CD4-positive, alpha-beta T cell treated with Interleukin-1 beta for 1 hour (primary cell): ENCODE measurements at regions not wholly inside any gene's neighbourhood (a gene's known extent, or its start where the extent isn't known, plus 50 kb on each side); places are given as distances from the start of the nearest gene placed in this dataset.
"Not testable (repeated sequence)": the region's sequence is repeated elsewhere in the genome, so short reads cannot be mapped to it uniquely, and the experiment has no call there.

Experiments used
- DNase-seq, 2 donors: peaks; one replicate each; pipeline ENCODE4 v3.0.0-alpha.2; 2020 to 2022

- no peak for DNase-seq
These were observed 144.0 kb upstream of the NPY start for GRCh38 chr7:24140001-24140400.

- no peak for DNase-seq
These were observed 142.0 kb upstream of the NPY start for GRCh38 chr7:24141874-24142509.

DNA sequence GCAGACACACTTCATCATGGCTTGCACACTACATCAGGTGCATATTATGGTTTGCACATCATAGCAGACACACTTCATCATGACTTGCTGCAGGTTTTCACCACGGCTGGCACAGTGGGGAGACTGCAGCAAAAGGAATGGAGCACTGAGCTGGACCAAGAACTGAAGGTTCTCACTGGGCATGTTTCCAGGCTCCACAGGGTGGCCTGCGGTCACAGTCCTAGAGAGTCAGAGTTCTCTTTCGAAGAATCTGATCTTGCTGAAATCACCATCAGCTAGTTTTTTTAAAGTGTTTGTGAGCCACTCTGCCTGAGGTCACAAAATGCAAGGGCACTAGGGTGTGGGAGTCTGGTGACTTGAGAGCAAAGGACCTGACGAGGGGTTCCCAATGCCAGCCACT lies 140.4 kb upstream of the NPY start:
- DNase-seq: no peak

- DNase-seq: no peak
These were observed 132.0 kb upstream of the NPY start for GRCh38 chr7:24151944-24152343.

GRCh38 chr7:24152356-24152755 lies 131.6 kb upstream of the NPY start:
- DNase-seq: no peak

DNA sequence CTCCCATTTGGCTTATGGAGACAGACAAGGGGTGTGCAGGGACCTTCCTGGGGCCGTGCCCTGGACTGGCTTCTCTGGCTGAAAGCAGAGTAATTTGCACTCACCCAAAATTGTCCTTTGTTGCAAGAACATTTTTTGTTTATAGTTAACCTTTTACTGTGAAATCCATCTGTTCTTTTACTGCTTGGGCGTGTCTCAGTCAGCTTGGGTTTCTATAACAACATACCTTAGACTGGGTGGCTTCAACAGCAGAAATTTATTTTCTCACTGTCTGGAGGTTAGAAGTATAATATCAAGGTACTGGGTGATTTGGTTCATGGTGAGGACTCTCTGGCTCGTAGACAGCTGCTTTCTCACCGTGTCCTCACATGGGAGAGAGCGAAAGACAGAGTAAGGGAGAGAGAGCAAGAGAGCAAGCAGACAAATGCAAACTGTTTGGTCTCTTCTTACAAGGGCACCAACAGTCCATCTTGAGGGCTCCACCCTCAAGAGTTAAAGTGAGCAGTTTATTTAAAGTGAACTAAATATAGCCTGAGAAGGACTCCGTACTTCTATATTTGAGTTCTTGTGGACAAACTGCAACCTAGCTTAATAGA lies 131.0 kb upstream of the NPY start:
- DNase-seq: no peak

GRCh38 chr7:24157666-24158065 lies 126.3 kb upstream of the NPY start:
- DNase-seq: no peak

DNA sequence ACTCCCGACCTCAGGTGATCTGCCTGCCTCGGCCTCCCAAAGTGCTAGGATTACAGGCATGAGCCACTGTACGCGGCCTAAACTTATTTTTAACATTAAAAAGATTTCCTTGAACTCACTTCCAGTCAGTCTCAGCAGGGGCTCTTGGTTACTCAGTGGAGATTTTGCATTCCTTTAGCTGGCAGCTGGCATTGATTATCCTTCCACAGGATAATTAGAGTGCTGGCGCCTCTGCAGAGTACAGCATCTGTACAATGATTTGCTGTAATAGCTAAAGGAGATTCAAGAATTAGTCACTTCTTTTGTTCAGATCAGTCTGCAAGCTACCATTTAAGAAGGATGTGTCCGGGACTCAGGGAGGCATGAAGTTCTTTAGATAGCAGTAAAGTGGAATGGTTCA lies 125.0 kb upstream of the NPY start:
- no peak for DNase-seq

DNA sequence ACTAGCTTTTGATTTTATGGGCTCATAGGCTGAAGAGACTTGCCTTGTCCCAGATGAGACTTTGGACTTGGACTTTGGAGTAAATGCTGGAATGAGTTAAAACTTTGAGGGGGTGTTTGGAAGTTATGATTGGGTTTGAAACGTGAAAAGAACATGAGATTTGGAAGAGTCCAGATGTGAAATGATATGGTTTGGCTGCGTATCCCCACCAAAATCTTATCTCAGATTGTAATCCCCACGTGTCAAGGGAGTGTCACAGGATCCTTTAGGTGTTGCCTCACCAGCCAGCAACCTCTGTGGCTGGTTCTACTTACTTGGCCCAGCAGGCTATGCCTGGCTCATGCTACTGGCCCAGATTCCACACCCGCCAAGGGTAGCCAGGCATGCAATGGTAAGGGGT lies 119.6 kb upstream of the NPY start:
- DNase-seq: no peak

DNA sequence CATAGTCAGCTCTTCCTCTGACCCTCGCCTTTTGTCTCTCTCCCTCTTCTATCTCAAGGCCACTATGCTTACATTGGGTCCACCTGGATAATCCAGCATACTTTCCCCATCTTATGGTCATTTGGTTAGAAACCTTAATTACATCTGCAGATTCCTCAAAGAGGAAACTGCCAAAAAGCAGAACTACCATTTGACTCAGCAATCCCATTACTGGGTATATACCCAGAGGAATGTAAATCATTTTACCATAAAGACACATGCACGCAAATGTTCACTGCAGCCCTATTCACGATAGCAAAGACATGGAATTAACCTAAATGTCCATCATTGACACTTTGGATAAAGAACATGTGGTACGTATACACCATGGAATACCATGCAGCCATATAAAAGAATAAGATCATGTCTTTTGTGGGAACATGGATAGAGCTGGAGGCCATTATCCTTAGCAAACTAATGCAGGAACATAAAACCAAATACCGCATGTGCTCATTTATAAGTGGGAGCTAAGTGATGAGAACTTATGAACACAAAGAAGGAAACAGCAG lies 114.8 kb upstream of the NPY start:
- no peak for DNase-seq

- DNase-seq: not testable (repeated sequence)
These were observed 112.0 kb upstream of the NPY start for GRCh38 chr7:24171951-24172350.

DNA sequence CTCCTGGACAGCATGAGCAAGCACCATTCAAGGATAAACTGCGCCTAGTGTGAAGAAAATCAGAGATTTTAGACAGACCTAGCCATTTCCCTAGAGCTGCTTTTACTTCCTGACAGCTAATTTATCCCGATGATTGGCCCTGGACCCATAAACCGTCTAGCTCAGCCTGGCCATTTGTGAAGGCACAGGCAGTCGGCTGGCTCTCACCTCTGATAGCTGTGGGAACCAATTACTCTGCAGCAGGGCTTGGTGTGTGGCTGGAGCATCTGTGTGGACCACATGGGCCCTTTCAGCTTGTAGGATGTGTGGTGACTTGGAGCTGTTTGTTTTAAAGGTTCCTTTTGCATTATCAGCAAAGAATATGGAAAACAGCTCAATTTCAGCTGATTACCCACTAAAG lies 111.1 kb upstream of the NPY start:
- no peak for DNase-seq

- DNase-seq: no peak
These were observed 108.4 kb upstream of the NPY start for GRCh38 chr7:24175603-24176002.

GRCh38 chr7:24178811-24179570 lies 105.0 kb upstream of the NPY start:
- DNase-seq: no peak

- DNase-seq: no peak
These were observed 92.6 kb upstream of the NPY start for GRCh38 chr7:24191362-24191761.

- no peak for DNase-seq
These were observed 91.9 kb upstream of the NPY start for GRCh38 chr7:24192053-24192452.

GRCh38 chr7:24192691-24193090 lies 91.3 kb upstream of the NPY start:
- DNase-seq: no peak

GRCh38 chr7:24197852-24198251 lies 86.1 kb upstream of the NPY start:
- no peak for DNase-seq

DNA sequence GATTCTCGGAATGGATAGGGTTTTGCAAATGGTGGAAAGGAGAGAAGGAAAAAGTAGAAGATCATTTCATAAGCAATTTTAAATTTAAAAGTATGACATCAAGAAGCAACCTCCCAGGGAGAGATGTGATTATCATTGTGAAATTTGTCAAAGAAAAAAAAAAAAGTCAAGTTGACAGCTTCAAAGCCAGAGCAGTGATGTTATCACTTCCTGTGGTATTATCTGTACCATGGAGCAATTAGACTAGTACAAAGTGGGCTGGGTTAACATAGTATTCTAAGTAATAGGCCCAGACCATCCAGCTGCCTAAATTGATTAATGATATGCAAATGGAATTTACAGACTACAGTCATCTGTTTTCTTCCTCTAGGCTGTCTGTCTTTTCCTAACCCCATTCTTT lies 84.0 kb upstream of the NPY start:
- peak in 1 of 2 donors; percentile 36 for DNase-seq

GRCh38 chr7:24200407-24200966 lies 83.5 kb upstream of the NPY start:
- no peak for DNase-seq

DNA sequence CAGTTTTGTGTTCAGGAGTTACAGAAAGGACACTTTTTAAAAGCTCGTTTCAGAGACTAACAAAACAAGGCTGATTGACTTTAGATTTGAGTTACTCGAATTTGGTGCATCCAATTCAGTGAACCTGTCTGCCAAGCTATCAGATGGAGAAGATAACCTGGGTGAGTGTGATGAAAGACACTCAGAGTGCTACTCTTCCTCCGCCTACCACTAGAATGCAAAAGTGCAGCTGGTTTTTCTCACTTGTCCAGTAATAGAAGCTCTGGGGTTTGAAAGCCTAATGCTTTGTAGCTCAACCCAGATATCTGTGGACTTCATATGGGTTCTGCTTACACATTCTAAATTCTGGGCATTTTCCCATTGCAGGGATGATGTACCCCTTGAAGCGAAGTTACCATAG lies 82.8 kb upstream of the NPY start:
- no peak for DNase-seq

GRCh38 chr7:24212073-24212472 lies 71.9 kb upstream of the NPY start:
- no peak for DNase-seq

GRCh38 chr7:24213311-24213710 lies 70.7 kb upstream of the NPY start:
- no peak for DNase-seq

DNA sequence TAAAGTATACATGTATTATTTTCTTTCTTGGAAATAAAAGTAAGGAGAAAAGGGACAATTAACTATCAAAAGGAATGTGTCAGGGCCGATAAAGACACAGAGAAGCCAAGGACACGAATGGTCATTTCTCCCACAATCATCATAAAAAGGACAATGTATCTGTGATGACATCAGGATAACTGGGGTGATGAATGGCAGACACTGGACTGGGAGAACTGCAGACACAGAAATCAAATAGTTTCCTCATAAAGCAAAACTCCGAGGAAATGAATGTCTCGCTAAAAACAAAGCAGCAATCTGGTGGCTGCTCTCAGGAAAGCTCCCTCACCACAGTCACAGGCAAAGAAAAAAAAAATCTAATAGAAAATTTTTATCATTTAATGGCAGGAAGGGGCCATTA lies 69.3 kb upstream of the NPY start:
- DNase-seq: no peak
